OCI-LY1 (cell line): ENCODE measurements at regions not wholly inside any gene's neighbourhood (a gene's known extent, or its start where the extent isn't known, plus 50 kb on each side); places are given as distances from the start of the nearest gene placed in this dataset.

Experiments used
- H2AFZ ChIP-seq: fragments of 200-600 bp; sonication (generic), shearing (Covaris generic); 2 replicates; pipeline ENCODE4 v1.6.0; 2014; ENCODE audit warnings: antibody characterized with exemption, mild to moderate bottlenecking, low read length
- H3F3A ChIP-seq: fragments of 200-600 bp; sonication (generic), shearing (Covaris generic); 2 replicates; pipeline ENCODE4 v1.6.0; 2014; ENCODE audit warnings: mild to moderate bottlenecking, antibody characterized with exemption, low read length, moderate library complexity; ENCODE audit not compliant: insufficient read depth
- H3K27ac ChIP-seq: fragments of 200-600 bp; sonication (generic); 2 replicates; pipeline ENCODE4 v1.5.1; 2014; ENCODE audit warnings: low read length, mixed run types, mild to moderate bottlenecking, low read depth; ENCODE audit not compliant: poor library complexity, severe bottlenecking
- H3K27me3 ChIP-seq: fragments of 200-600 bp; sonication (generic); 2 replicates; pipeline ENCODE4 v1.6.0; 2014; ENCODE audit warnings: antibody characterized with exemption, mild to moderate bottlenecking, low read length, moderate library complexity; ENCODE audit not compliant: insufficient read depth
- H3K36me3 ChIP-seq: fragments of 200-600 bp; sonication (generic); 2 replicates; pipeline ENCODE4 v1.6.1; 2014; ENCODE audit warnings: mild to moderate bottlenecking, antibody characterized with exemption, low read length, moderate library complexity, mixed read lengths; ENCODE audit not compliant: insufficient read depth
- H3K4me1 ChIP-seq: fragments of 200-600 bp; sonication (generic); 2 replicates; pipeline ENCODE4 v1.5.1; 2014; ENCODE audit warnings: mild to moderate bottlenecking, low read length, moderate library complexity; ENCODE audit not compliant: insufficient read depth, severe bottlenecking
- H3K4me2 ChIP-seq: fragments of 200-600 bp; sonication (generic), shearing (Covaris generic); 2 replicates; pipeline ENCODE4 v1.6.1; 2014; ENCODE audit warnings: low read length
- H3K4me3 ChIP-seq: fragments of 200-600 bp; sonication (generic); 2 replicates; pipeline ENCODE4 v1.5.1; 2014; ENCODE audit warnings: low read length, low read depth, mild to moderate bottlenecking, mixed read lengths; ENCODE audit not compliant: poor library complexity, severe bottlenecking
- H3K79me2 ChIP-seq: fragments of 200-600 bp; shearing (Covaris generic); 2 replicates; pipeline ENCODE4 v1.6.1; 2016; ENCODE audit warnings: mixed run types, low read length, mixed read lengths; ENCODE audit not compliant: insufficient read depth
- H3K9ac ChIP-seq: fragments of 200-600 bp; sonication (generic), shearing (Covaris generic); 2 replicates; pipeline ENCODE4 v1.6.1; 2014; ENCODE audit warnings: mild to moderate bottlenecking, low read length, mixed read lengths
- H3K9me2 ChIP-seq: fragments of 200-600 bp; sonication (generic), shearing (Covaris generic); 2 replicates; pipeline ENCODE4 v1.6.1; 2014; ENCODE audit warnings: low read depth, mild to moderate bottlenecking, low read length, mixed read lengths
- H3K9me3 ChIP-seq: fragments of 200-600 bp; shearing (Covaris generic); 2 replicates; pipeline ENCODE4 v1.6.1; 2014; ENCODE audit warnings: low read length, mixed read lengths
- H4K20me1 ChIP-seq: fragments of 200-600 bp; sonication (generic), shearing (Covaris generic); 2 replicates; pipeline ENCODE4 v1.6.0; 2016; ENCODE audit warnings: mild to moderate bottlenecking, low read length; ENCODE audit not compliant: insufficient read depth
- CTCF ChIP-seq: fragments of 200-600 bp; sonication (generic), shearing (Covaris generic); IDR thresholded peaks from 2 replicates; pipeline ENCODE4 v1.5.1; 2017; ENCODE audit warnings: mild to moderate bottlenecking, antibody characterized with exemption, low read length, moderate library complexity, mixed read lengths
- EZH2 ChIP-seq: fragments of 200-600 bp; sonication (generic), shearing (Covaris generic); IDR thresholded peaks from 2 replicates; pipeline ENCODE4 v1.8.0; 2017; ENCODE audit warnings: borderline replicate concordance, mixed run types, mild to moderate bottlenecking, antibody characterized with exemption, low read length, moderate library complexity, mixed read lengths

GRCh38 chr1:4528590-4528989, 125.8 kb upstream of the AJAP1 start:
- no peak overlapping the region for H2AFZ ChIP-seq
- no peaks in the 10 kb centered on the region for H3K4me1 ChIP-seq
- no peaks in the 10 kb centered on the region for H3F3A ChIP-seq
- no peak overlapping the region for H3K27ac ChIP-seq
- H3K27me3 ChIP-seq: no peaks in the 10 kb centered on the region
- H3K9me3 ChIP-seq: no peaks in the 10 kb centered on the region
- no peaks in the 10 kb centered on the region for H3K36me3 ChIP-seq
- H3K4me3 ChIP-seq: no peak overlapping the region
- H3K9ac ChIP-seq: no peak overlapping the region
- H4K20me1 ChIP-seq: no peaks in the 10 kb centered on the region
- TF ChIP-seq EZH2 (no peak), CTCF (no peak)
- no peaks in the 10 kb centered on the region for H3K9me2 ChIP-seq
- no peaks in the 10 kb centered on the region for H3K79me2 ChIP-seq
- no peak overlapping the region for H3K4me2 ChIP-seq

DNA sequence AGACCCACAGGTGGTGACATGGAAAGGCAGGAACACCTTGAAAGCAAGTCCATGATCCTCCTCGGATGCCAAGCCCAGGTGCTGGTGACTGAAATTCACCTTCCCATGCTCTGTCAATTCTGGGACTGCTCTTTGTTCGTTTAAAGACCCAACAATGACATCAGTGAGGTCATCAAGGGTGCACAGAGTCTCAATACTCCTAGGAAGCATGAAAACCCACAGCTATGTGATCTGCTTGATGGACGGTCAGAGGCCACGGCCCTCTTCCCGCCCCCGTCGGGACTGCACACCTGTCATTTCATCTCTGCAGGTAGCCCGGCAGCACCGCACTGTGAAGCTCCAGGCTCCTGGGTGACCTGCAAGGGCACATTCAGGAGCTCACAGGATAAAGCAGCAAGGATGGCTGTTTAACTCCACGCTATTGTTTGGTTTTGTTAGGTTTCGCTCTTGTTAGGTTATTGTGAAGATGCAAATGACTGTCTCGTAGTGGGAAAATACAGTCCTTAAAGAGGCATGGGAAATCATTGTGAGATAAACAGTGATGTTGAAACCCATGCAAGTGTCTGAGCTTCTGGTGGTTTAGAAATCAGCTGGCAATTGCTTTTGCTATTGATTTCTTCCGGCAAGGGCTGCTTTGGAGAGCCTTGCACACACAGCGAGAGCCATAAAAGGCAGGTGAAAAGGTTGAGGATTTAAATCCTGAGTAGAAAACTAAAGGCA, 124.8 kb upstream of the AJAP1 start:
- no peak for TF ChIP-seq EZH2
- no peak for TF ChIP-seq CTCF
- no peak overlapping the region for H3K9ac ChIP-seq
- no peak overlapping the region for H2AFZ ChIP-seq
- no peaks in the 10 kb centered on the region for H4K20me1 ChIP-seq
- H3K9me3 ChIP-seq: no peaks in the 10 kb centered on the region
- H3K27me3 ChIP-seq: no peaks in the 10 kb centered on the region
- H3K27ac ChIP-seq: no peak overlapping the region
- no peaks in the 10 kb centered on the region for H3K4me1 ChIP-seq
- H3K79me2 ChIP-seq: no peaks in the 10 kb centered on the region
- no peak overlapping the region for H3K4me2 ChIP-seq
- H3F3A ChIP-seq: no peaks in the 10 kb centered on the region
- H3K9me2 ChIP-seq: no peaks in the 10 kb centered on the region
- H3K4me3 ChIP-seq: no peak overlapping the region
- H3K36me3 ChIP-seq: no peaks in the 10 kb centered on the region

GRCh38 chr1:4530166-4530785, 124.1 kb upstream of the AJAP1 start:
- H4K20me1 ChIP-seq: no peaks in the 10 kb centered on the region
- H3K4me1 ChIP-seq: no peaks in the 10 kb centered on the region
- H3K27me3 ChIP-seq: no peaks in the 10 kb centered on the region
- no peaks in the 10 kb centered on the region for H3K36me3 ChIP-seq
- H3K9me2 ChIP-seq: no peaks in the 10 kb centered on the region
- no peak overlapping the region for H3K27ac ChIP-seq
- TF ChIP-seq CTCF (no peak), EZH2 (no peak)
- no peaks in the 10 kb centered on the region for H3K79me2 ChIP-seq
- no peak overlapping the region for H3K4me2 ChIP-seq
- H3K9ac ChIP-seq: no peak overlapping the region
- no peaks in the 10 kb centered on the region for H3F3A ChIP-seq
- H2AFZ ChIP-seq: no peak overlapping the region
- no peaks in the 10 kb centered on the region for H3K9me3 ChIP-seq
- H3K4me3 ChIP-seq: no peak overlapping the region
